Left ventricle myocardium superior (tissue), 1 donor: ENCODE measurements at regions not wholly inside any gene's neighbourhood (a gene's known extent, or its start where the extent isn't known, plus 50 kb on each side); places are given as distances from the start of the nearest gene placed in this dataset.
"Not testable (repeated sequence)": the region's sequence is repeated elsewhere in the genome, so short reads cannot be mapped to it uniquely, and the experiment has no call there.

Experiments used
- ATAC-seq: fragments of 200-7000 bp; cut with Tn5 transposase; one replicate; pipeline ENCODE4 v1.9.1; 2020; ENCODE audit warnings: mild to moderate bottlenecking, moderate library complexity
- DNase-seq: peaks from one replicate; pipeline ENCODE4 v3.0.0-alpha.2; 2020
- intact Hi-C: fragments of 100-400 bp; cut with micrococcal nuclease; formaldehyde crosslinking; loops from one replicate; pipeline ENCODE4 v1.11.0; 2022
- donor health status: DM: no; HTN: yes; CAD: no; lungs with severe emphysema.

DNA sequence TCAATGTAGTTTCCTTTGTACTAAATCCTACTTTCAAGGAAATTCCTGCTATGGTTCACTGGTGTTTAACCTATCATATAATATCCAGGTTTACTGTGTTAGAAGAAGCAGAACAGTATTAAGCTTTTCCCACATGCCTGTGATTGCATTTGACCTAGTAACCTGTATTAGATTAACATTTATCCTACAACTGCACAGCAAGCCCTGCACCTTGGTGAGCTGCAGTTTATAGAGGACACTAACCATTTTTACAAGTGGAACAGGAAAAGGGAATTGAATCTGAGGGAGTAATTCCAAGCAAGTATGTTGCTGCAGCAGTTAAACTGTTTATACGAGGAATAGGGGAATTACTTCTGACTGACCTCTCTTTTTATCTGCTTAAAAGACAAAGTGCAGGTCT lies 328.6 kb downstream of the ETAA1 start:
- DNase-seq: no peak
- ATAC-seq: no peak
- intact Hi-C loops: no loop called here

DNA sequence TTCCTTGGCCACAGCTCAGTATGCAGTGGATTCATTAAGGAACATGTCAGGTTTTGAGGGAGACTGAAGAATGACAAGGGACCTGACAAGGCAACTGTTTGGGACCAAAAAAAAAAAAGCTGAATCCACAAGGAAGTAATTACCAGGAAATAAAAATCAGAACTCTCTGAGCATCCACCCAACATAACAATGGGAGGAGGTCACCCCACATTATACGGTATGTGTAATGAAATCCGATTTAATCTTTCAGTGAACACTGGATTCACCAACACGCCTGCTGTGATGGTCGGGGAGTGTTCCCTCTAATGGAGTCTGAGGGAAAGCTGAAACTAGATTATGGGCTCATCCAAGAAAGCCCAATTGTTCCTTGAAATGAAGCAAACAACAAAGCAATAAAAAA lies 329.3 kb downstream of the ETAA1 start:
- intact Hi-C loops: no loop called here
- ATAC-seq (no peak), DNase-seq (no peak)

DNA sequence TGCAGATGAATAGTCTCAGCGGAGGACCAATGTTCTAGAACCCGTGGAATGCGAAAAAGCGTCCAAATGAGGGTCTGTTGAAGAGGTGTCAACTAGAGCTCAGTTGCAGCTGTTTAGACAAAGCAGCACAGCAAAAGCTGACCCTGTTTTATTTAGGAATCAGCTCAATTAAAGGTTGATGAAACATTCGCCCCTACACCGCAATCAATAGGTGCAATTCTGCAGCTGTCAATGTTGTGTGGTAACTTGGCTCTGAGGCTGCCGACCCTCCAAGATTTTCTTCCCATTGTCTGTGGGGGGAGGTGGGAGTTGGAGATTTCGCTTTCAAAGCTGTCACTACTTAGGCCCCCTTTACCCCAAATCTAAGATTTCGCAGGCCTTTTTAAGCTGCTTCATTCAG lies 330.0 kb downstream of the ETAA1 start:
- ATAC-seq (no peak), DNase-seq (no peak)
- intact Hi-C loops: no loop called here

DNA sequence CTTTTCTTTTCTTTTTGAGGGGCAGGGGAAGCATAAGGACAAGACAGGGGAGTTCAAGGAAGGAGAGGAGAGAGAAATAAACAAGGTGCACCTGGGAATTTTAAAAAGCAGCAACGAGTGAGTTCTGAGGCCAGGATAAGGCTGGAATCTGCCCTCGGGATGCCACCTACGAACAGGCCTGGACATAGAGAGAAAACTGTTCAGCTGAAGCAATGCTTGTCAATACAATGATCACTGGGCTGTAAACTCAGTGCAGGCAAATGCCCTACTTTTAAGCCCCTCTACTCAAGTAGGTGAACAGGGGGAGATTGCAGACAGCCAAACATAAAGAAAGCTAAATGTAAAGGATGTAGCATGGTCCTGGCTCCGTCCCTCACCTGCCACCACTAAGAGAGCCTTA lies 330.5 kb downstream of the ETAA1 start:
- ATAC-seq (no peak), DNase-seq (no peak)
- intact Hi-C loops: no loop called here

DNA sequence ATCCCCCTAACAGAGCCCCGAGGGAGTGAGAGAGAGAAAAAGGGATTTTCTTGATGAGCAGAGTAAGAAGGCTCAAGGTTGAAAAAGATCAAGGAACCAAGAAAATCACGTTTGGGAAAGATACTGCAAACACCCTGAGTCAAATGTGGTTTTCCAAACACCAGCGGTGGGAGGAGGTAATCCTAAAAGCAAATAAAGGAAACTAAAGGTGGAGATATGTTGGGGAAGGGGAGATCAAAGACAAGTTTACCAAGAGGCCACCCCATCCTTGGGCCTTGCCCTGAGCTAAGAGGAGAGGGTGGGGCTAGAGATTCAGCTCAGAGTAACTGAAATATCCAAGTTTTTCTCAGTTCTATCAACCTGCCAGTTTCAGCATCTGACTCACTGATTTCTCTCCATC lies 332.3 kb downstream of the ETAA1 start:
- DNase-seq: no peak
- ATAC-seq: no peak
- intact Hi-C loops: no loop called here

DNA sequence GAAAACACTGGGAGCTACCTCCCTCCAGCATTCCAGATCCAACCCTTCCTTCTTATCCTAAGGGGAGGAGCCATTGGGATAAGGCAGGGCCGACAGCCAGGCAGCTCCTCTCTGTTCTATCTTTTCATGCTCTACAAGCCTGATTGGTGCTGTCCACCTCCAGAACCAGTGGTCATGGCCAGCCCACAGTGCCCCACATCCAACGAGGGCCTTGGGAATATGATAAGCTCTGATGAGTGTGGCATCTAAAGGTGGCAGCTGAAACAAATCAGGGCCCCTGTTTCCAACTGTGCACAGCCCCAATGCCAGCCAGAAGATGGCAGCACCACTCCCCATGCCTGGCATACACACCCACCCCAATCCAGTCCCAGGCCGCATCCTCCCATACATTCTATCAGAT lies 329.3 kb downstream of the C1D start:
- ATAC-seq (peak; percentile 54), DNase-seq (no peak)
- intact Hi-C loops: no loop called here

DNA sequence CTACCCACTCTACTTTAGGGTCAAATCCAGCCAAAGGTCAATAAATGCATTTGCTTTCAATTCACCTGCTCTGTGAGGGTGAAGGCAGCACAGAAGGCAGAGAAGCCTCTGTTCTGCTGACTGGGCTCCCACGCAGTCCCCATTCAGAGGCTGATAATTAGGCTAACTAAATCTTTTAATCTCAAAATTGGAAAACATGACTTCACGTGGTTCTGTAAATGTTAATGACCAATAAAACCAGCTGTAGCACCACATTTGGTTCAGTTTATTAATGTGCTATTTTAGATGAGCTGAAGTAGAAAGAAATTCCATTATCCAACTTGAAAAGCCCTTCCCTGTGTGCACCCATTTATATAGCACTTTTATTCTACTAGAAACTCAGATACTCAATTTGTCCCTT lies 310.6 kb downstream of the C1D start:
- ATAC-seq: no peak
- intact Hi-C loops: no loop called here

DNA sequence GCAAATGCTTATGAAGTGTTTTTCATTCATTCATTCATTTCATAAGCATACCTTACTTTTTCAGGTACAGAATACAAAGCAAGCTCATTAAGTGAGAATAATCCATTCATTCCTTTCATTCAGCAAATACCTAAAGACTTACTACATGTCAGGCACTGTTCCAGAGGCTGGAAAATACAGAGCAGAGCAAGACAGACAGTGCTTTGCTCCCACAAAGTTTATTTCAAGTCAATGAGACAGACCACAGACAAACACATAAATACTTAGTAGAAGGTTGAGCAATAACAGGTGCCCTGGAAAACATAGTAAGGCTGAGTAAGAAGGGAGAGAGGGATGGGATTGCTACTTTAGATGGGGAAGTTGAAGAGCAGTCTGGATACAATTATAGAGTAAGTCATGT lies 309.8 kb downstream of the C1D start:
- no peak for ATAC-seq
- intact Hi-C loops: no loop called here

More for the DNA sequence above, 310.6 kb downstream of the C1D start:
- DNase-seq: no peak

DNA sequence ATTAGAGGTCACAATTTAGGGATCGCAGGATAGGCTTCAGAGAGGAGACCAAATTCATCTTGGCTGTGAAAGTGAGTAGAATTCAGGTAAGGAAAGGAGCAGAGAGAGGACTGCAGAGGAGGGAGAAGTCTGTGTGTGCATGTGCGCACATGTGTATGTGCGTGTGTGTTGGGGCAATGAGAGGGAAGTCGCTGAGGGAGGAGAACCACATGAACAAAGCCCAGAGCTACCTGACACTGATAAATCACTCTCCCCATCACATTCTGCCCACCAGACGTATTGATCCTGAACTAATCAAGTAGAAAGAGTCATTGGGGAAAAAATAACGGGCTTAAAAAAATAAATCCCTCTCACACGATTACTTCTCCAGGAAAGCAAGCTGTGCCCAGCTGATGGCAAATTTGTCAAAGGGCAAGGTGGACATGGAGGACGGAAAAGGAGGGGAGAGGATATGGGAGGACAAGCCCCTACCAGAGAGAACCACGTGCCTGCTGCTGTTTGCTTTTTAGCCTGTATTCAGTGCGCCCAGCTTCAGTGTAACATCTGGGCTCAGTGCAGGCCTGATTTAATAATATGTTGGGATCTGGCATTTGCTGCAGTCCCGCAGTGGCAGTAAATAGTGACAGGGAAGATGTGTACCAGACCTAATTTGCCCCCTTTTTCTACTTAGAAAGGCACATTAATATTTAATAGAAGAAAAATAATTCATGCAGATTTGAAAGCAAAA lies 307.5 kb downstream of the C1D start:
- intact Hi-C loops: no loop called here
- ATAC-seq (no peak), DNase-seq (no peak)

More for the DNA sequence above, 309.8 kb downstream of the C1D start:
- DNase-seq: no peak

DNA sequence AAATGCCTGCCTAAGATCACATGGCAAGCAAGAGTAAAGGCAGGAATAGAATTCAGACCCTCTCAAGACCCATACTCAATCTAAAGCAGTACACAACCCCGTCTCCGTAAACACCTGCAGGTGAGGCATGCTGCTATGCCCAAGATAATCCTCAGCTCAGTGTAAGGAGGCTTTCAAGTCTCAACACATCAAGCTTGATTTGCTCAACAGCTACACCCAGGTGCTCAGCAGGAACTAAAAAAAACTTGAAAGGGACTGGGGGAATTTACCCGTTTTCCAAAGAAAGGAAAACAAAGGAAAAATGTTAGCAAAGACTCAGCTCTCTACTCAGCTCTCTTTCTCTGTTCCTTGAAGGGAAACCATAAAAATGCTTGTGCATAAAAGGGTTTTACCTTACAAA lies 301.8 kb downstream of the C1D start:
- intact Hi-C loops: no loop called here
- ATAC-seq: no peak
- no peak for DNase-seq

DNA sequence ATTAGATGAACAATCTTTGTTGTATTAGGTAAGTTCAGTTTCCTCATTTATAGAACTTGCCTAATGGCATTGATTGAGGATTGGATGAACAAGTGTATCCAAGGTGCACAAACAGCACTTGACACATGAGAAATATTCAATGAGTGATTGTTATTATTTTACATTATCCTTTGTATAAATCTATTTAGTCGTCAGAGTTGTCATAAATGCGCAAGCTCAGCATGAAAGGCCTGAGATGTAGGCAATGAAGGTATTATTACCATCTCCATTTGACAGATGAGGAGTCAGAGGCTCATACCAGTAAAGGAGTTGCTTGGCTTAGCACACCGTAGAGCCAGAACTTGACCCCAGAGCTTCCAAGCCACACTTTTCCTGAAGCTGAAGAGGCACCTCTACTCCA lies 291.4 kb downstream of the C1D start:
- no peak for ATAC-seq
- intact Hi-C loops: no loop called here

DNA sequence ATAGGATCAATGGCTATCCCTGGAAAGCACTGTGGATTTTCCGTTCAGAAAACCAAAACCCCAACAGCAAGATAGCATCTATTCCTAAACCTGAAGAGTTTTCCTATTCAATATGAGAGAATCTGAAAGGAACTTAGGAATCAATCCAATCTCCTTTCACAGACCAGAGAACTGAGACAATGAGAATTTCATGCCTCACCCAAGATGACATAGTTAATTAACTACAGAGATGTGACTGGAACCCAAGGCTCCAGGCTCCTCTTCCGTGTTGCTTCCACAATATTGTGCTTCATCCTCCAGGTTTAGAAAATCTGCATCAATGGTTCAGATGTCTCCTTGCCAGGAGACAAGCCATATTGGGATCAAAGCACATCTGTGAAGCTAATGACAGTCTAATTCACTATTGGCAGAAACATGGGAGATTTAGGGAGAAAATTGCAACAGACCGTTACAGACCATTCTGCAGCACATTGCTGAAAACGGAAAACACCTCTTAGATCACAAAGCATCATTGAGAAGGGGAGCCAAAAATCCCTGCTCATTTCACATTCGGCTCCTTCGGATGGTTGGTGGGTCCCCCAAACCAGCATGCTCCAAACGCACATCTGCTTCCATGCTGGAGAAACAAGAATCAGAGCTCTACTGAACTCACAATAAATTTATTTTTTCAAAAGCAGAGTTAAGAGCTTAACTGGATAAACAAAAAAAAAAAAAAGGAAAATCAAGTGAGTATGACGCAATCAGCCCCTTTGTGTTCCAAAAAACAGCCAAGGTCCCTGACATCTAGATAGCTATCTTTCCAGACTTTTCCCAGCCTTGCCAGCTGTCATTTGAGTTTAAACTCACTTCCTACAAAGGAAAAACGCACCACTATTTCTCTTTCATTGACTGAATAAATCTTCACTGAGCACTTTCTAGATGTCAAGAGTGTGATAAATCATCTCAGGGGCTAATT lies 290.3 kb downstream of the C1D start:
- peak; percentile 63 for ATAC-seq
- intact Hi-C loops: no loop called here

More for the DNA sequence above, 291.4 kb downstream of the C1D start:
- no peak for DNase-seq

DNA sequence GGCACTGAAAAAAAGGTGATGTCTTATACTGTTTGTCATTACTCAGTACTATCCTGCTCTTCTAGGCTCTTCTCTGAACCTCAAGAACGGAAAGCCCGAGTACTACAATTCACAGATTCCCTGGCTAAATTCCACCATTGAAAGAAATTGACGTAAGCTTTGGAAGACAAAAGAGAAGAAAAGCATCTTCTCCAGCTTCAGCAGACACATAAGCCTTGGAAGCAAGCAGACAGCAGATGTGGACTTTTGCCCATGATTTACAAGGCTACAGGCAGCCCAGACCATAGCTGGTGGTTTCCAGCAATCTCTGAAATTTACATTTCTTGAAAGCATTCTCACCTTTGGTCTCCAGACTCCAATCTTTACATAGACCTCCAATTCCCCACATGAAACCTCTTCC lies 289.0 kb downstream of the C1D start:
- ATAC-seq: no peak
- intact Hi-C loops: no loop called here

More for the DNA sequence above, 290.3 kb downstream of the C1D start:
- DNase-seq: no peak

DNA sequence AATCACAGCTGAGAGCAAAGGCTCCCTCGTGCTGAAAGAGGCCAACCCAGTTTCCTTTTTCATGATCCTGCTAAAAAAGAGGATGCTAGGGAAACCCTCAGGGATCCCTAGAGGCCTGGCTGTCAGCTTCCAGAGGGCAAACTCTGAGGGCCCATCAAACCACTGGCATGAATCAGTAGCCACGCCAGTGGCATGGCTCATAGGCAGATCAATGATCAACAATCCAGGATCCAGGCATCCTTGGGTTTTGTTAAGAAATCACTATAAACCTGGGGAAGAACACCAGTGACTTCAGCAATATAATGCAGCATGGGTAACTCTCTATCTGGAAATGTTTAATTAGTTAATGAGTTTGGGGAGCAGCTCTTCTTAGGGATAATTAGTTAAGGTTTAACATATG lies 286.5 kb downstream of the C1D start:
- DNase-seq (no peak), ATAC-seq (no peak)
- intact Hi-C loops: no loop called here

More for the DNA sequence above, 289.0 kb downstream of the C1D start:
- DNase-seq: no peak

DNA sequence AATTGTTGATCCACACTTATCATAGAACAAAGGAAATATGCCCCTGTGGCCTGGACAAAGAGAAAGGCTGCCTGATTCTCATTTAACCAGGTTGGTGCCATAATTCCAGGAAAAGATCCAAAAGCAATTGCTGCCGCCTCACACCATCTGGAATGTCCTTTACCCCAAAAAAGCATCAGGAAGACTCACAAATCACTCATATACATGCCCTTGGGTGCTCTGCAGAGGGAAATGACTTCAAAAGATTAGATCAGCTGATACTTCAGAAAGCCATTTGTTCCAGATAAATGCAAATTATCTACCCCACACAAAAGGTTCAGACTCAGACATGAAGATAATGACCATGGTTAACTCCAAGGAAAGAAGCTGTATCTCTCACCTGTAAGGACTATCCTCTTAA lies 285.8 kb downstream of the C1D start:
- DNase-seq (no peak), ATAC-seq (no peak)
- intact Hi-C loops: no loop called here

DNA sequence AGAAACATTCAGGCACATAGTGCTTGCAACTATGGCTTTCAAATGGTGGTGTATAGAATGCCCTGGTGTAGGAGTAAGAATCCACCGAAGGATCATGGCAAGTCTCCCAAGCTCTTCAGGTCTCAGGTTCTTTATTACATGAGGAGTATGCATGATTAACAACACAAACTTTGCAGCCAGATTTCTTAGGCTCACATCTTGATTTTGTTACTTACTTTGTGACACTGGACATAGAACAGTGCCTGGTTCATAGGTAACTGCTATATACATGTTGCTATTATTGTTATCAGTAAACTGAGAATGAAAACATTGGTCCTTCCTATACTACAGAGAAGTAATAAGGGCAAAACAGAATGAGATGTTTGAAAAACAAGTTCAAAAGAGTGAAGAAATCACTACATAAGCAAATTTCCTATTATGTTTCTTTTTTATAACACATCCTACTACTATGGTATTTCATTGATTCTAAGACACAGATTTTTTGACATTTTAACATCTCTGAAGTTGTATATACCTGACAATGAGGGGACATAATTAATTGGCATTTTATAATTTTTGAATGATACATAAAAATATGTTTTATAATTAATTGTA lies 284.9 kb downstream of the C1D start:
- intact Hi-C loops: no loop called here
- no peak for DNase-seq
- no peak for ATAC-seq

DNA sequence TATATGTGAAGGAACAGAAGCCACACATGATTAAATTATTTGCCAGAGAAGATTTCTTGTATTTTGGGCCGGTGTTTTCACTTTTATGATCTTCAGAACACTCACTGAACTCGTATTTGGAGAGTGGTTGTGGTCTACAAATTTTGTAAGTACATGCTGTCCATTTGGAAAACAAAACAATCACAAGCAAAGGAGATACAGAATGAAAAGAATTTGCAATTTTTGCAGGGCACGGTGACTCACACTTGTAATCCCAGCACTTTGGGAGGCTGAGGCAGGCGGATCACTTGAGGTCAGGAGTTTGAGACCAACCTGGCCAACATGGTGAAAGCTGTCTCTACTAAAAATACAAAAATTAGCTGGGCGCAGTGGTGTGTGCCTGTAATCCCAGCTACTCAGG lies 282.0 kb downstream of the C1D start:
- ATAC-seq, intact Hi-C loops, DNase-seq: not testable (repeated sequence)

DNA sequence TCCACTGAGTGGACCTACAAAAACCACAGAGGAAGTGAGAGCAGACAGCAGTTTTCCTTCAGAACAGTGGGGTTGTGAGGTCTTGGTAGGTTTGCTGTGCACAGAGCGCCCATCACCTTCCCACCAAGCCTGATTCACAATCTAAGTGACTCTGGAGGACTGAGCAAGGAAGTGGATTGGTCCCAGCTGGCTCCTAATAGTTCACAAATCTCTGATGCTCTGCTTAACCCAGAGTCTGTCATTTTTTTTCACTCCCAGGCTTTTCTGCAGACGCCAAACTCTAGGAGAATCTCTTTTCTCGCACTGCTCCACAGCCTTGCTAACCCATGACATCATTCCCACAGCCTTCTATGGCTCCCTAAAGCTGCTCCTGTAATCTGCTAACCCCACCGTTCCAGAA lies 280.4 kb downstream of the C1D start:
- DNase-seq (no peak), ATAC-seq (peak; percentile 75)
- intact Hi-C loops: no loop called here

DNA sequence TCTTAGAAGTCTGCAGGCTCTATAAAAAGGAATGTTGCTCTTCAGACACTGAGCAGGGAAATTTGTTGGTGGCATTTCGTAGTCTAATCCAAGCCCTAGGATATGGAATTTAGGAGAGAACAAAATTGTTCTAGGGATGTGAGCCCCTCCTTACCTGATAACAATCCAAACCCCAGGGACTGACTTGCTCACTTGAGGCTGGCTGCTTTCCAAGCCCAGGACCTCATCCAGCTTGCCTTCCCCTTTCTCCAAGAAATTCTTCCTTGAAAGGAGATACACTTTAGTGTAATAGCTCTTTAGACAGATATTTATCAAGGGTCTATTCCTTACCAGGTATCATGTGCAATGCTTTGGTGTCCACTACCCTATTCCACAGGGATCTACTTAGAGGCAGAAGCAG lies 279.8 kb downstream of the C1D start:
- DNase-seq: no peak
- no peak for ATAC-seq
- intact Hi-C loops: no loop called here

DNA sequence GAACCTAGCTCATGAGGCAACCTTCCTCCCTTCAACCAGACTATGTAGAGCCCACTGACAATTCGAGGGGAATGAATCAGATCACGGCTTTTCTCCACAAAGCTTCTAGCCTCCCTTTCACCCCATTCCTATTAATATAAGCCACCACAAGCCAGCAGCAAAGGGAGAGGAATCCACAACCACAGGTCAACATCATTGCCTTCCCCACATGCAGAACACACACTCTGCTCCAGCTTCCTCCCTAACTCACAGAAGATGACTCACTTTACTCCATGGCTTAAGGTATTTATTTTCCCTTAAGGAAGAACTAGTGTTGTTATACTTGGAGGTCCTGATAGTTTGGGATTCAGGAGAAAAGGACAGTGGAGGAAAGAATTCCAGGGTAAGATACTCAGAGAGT lies 272.2 kb downstream of the C1D start:
- DNase-seq: no peak

More for the DNA sequence above, 272.2 kb downstream of the C1D start:
- ATAC-seq: no peak
- intact Hi-C loops: no loop called here
